GM18505 (cell line): ENCODE measurements at regions not wholly inside any gene's neighbourhood (a gene's known extent, or its start where the extent isn't known, plus 50 kb on each side); places are given as distances from the start of the nearest gene placed in this dataset.
"Not testable (repeated sequence)": the region's sequence is repeated elsewhere in the genome, so short reads cannot be mapped to it uniquely, and the experiment has no call there.

Source experiments
- ATAC-seq: cut with Tn5 transposase; IDR thresholded peaks from one replicate; pipeline ENCODE4 v1.9.1; 2021; ENCODE audit not compliant: unreplicated experiment
- POLR2A ChIP-seq: IDR thresholded peaks from 4 replicates; pipeline ENCODE4 v1.6.1; 2011; ENCODE audit warnings: borderline replicate concordance; ENCODE audit not compliant: insufficient read depth, insufficient read length; ENCODE audit errors: extremely low read depth

- ATAC-seq, result no peak
- TF ChIP-seq POLR2A, result no peak
Observed at GRCh38 chr6:133097208-133097607, 143.9 kb upstream of the EYA4 start.

DNA sequence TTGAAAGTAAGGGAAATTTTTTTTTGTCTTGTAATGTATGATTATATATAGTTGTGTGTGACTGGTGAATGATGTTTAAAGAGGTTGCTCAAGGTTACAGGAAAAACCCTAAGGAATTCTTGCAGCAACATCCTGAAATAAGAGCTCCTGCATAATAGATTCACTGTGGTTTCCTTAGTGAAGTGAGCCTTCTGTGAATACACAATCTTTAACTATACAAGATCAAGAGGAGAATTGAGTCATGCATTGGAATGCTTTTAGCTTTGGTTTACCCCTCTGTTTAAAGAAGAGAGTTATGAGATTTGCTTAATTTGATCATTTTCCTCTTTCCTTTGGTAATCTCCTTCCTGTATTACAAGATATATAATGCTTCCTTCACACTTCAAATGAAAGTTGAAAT is 141.6 kb upstream of the EYA4 start:
- no peak for TF ChIP-seq POLR2A
- no peak for ATAC-seq

GRCh38 chr6:133100865-133101264 is 140.3 kb upstream of the EYA4 start:
- no peak for ATAC-seq
- TF ChIP-seq POLR2A, result no peak

DNA sequence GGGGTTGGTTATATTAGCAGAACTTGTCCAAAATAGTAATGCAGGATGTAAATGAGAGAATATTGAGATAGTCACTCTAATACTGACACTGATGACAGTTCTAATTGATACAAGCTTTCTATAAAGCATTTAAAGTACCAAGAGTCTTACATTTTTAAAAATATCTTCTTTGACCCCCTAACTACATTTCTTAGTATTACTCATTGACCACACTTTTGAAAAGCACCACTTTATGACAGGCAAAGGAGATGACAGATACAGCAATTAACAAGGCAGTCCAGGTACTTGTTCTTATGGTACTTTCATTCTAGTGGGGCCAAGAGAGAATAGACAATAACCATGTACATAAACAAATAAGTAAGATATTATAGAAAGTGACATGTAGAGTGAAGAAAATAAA is 139.4 kb upstream of the EYA4 start:
- no peak for TF ChIP-seq POLR2A
- no peak for ATAC-seq

DNA sequence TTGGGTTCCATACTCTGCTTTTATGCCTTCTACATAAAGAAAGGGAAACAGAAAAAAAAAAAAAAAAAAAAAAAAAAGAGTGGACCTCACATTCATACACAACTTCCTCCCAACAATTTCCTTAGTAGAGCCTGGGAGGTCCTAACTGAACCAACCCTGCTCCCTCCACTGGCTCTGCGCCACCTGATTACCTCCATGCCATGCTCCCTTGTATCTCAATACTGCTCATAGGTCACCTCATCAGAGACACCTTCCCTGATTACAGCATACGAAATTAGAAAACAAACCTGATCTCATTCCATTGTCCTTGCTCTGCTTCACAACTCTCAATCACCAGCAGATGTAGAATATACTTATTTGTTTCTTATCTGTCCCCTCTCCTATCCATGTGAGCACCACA is 134.2 kb upstream of the EYA4 start:
- no peak for TF ChIP-seq POLR2A

GRCh38 chr6:133108419-133108818 is 132.7 kb upstream of the EYA4 start:
- no peak for TF ChIP-seq POLR2A

More for the DNA sequence above, 134.2 kb upstream of the EYA4 start:
- ATAC-seq, result no peak

DNA sequence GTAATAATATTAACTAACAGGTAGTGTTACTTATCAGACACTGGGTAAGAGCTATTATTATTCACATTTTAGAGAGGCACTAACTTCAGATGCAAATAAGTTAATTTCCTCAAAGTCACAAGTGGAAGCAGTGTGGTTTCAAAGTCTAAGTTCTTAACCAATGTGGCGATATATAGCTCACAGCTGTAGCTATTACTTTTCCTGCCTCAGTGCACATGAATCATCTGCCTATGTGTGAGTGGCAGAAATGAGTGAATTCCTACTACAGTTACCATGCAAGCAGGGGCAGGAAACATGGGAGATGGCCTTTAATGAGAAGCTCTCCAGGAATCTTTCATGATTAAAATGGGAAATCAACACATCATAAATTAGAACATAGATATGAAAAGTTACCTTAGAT is 126.2 kb upstream of the EYA4 start:
- no peak for ATAC-seq
- TF ChIP-seq POLR2A, result no peak

More at GRCh38 chr6:133108419-133108818, 132.7 kb upstream of the EYA4 start:
- ATAC-seq, result no peak

GRCh38 chr6:133115946-133116345 is 125.2 kb upstream of the EYA4 start:
- no peak for ATAC-seq
- TF ChIP-seq POLR2A, result no peak

- no peak for TF ChIP-seq POLR2A
- ATAC-seq, result no peak
Observed at GRCh38 chr6:133128191-133128590, 113.0 kb upstream of the EYA4 start.

- TF ChIP-seq POLR2A, result no peak
- no peak for ATAC-seq
Observed at GRCh38 chr6:133129556-133129955, 111.6 kb upstream of the EYA4 start.

DNA sequence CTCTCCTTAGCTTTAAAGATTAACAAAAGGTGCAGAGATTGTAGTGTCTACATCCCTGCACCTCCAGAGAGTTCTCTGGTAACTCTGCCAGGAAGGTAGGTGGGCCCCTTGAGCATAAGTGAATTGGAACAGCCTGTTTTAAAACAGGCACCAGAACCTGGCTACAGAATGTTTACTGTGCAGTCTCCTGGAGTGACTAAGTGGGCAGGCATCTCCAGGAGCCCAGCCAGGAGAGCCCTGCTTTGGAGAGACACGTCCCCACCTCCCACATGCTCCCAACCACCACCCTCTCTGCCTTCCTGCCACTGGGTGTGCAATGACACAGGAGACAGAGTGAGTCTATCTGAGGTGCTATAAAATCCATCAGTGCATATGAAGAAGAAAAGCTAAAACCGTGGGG is 110.3 kb upstream of the EYA4 start:
- no peak for ATAC-seq
- TF ChIP-seq POLR2A, result no peak

GRCh38 chr6:133131621-133132465 is 109.3 kb upstream of the EYA4 start:
- no peak for TF ChIP-seq POLR2A
- no peak for ATAC-seq

GRCh38 chr6:133132466-133132971 is 108.6 kb upstream of the EYA4 start:
- no peak for ATAC-seq
- no peak for TF ChIP-seq POLR2A

GRCh38 chr6:133136177-133136880 is 104.8 kb upstream of the EYA4 start:
- TF ChIP-seq POLR2A, result no peak
- no peak for ATAC-seq

DNA sequence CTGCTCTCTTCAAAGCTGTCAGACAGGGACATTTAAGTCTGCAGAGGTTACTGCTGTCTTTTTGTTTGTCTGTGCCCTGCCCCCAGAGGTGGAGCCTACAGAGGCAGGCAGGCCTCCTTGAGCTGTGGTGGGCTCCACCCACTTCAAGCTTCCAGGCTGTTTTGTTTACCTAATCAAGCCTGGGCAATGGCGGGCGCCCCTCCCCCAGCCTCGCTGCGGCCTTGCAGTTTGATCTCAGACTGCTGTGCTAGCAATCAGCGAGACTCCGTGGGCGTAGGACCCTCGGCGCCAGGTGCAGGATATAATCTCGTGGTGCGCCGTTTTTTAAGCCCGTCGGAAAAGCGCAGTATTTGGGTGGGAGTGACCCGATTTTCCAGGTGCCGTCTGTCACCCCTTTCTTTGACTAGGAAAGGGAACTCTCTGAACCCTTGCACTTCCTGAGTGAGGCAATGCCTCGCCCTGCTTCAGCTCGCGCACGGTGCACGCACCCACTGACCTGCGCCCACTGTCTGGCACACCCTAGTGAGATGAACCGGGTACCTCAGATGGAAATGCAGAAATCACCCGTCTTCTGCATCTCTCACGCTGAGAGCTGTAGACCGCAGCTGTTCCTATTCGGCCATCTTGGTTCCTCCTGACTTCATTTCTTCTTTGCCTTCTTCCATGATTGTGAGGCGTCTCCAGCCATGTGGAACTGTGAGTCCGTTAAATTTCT is 93.5 kb upstream of the EYA4 start:
- not testable (repeated sequence) for ATAC-seq
